H9 (cell line): ENCODE measurements at regions not wholly inside any gene's neighbourhood (a gene's known extent, or its start where the extent isn't known, plus 50 kb on each side); places are given as distances from the start of the nearest gene placed in this dataset.

Experiments used
- DNase-seq: peaks from one replicate; pipeline ENCODE4 v3.0.0-alpha.2; 2017
- H2AFZ ChIP-seq: one replicate; pipeline ENCODE4 v1.6.1; 2013; ENCODE audit warnings: mild to moderate bottlenecking, low read length, control low read depth, moderate library complexity
- H2AK5ac ChIP-seq: 2 replicates; pipeline ENCODE4 v1.6.1; 2013; ENCODE audit warnings: low read length, control low read depth, mixed read lengths; ENCODE audit not compliant: insufficient read length
- H2BK120ac ChIP-seq: one replicate; pipeline ENCODE4 v1.6.1; 2013; ENCODE audit warnings: low read depth, mild to moderate bottlenecking, low read length, control low read depth, inconsistent platforms; ENCODE audit not compliant: poor library complexity, severe bottlenecking
- H2BK12ac ChIP-seq: 2 replicates; pipeline ENCODE4 v1.6.1; 2013; ENCODE audit warnings: low read length, control low read depth, mixed read lengths, low read depth; ENCODE audit not compliant: insufficient read length
- H2BK15ac ChIP-seq: 2 replicates; pipeline ENCODE4 v1.6.1; 2013; ENCODE audit warnings: low read depth, low read length, control low read depth
- H2BK20ac ChIP-seq: one replicate; pipeline ENCODE4 v1.6.1; 2013; ENCODE audit warnings: low read depth, mild to moderate bottlenecking, low read length, control low read depth, inconsistent platforms; ENCODE audit not compliant: poor library complexity, severe bottlenecking
- H2BK5ac ChIP-seq: 2 replicates; pipeline ENCODE4 v1.6.1; 2013; ENCODE audit warnings: low read length, control low read depth, mixed read lengths; ENCODE audit not compliant: insufficient read length
- H3K14ac ChIP-seq: 2 replicates; pipeline ENCODE4 v1.6.1; 2013; ENCODE audit warnings: low read length, control low read depth; ENCODE audit not compliant: insufficient read depth
- H3K18ac ChIP-seq: 2 replicates; pipeline ENCODE4 v1.6.1; 2013; ENCODE audit warnings: low read depth, mild to moderate bottlenecking, mixed read lengths, low read length, control low read depth; ENCODE audit not compliant: insufficient read length
- H3K23ac ChIP-seq: 2 replicates; pipeline ENCODE4 v1.6.1; 2013; ENCODE audit warnings: low read length, control low read depth, mixed read lengths, low read depth; ENCODE audit not compliant: insufficient read length
- H3K23me2 ChIP-seq: 2 replicates; pipeline ENCODE4 v1.6.1; 2013; ENCODE audit warnings: low read depth, mild to moderate bottlenecking, mixed read lengths, low read length, control low read depth; ENCODE audit not compliant: insufficient read length, poor library complexity, severe bottlenecking
- H3K27ac ChIP-seq: 2 replicates; pipeline ENCODE4 v1.5.1; 2013; ENCODE audit warnings: low read length, control low read depth, mixed read lengths, low read depth; ENCODE audit not compliant: insufficient read length
- H3K27me3 ChIP-seq: 2 replicates; pipeline ENCODE4 v1.6.1; 2013; ENCODE audit warnings: low read length, control low read depth, inconsistent platforms; ENCODE audit not compliant: insufficient read depth
- H3K4ac ChIP-seq: 2 replicates; pipeline ENCODE4 v1.6.1; 2013; ENCODE audit warnings: low read depth, mild to moderate bottlenecking, control low read depth, inconsistent platforms, low read length, moderate library complexity
- H3K4me1 ChIP-seq: 2 replicates; pipeline ENCODE4 v1.6.1; 2013; ENCODE audit warnings: low read length, control low read depth, inconsistent platforms; ENCODE audit not compliant: insufficient read depth
- H3K4me2 ChIP-seq: 2 replicates; pipeline ENCODE4 v1.6.1; 2013; ENCODE audit warnings: low read length, control low read depth, mixed read lengths; ENCODE audit not compliant: insufficient read length, insufficient read depth
- H3K56ac ChIP-seq: 2 replicates; pipeline ENCODE4 v1.6.1; 2013; ENCODE audit warnings: low read depth, mild to moderate bottlenecking, mixed read lengths, low read length, control low read depth; ENCODE audit not compliant: insufficient read length
- H3K79me1 ChIP-seq: 2 replicates; pipeline ENCODE4 v1.6.1; 2013; ENCODE audit warnings: low read depth, mild to moderate bottlenecking, moderate library complexity, low read length, control low read depth, inconsistent platforms; ENCODE audit not compliant: insufficient read depth, poor library complexity, severe bottlenecking
- H3K79me2 ChIP-seq: 2 replicates; pipeline ENCODE4 v1.6.1; 2013; ENCODE audit warnings: low read length, control low read depth, inconsistent platforms; ENCODE audit not compliant: insufficient read depth
- H3K9ac ChIP-seq: 2 replicates; pipeline ENCODE4 v1.6.1; 2013; ENCODE audit warnings: low read length, control low read depth, mixed read lengths; ENCODE audit not compliant: insufficient read length; ENCODE audit errors: extremely low read depth
- H3K9me3 ChIP-seq: one replicate; pipeline ENCODE4 v1.6.1; 2013; ENCODE audit warnings: low read depth, low read length, inconsistent platforms; ENCODE audit not compliant: control insufficient read depth
- H3T11ph ChIP-seq: one replicate; pipeline ENCODE4 v1.6.1; 2013; ENCODE audit warnings: mild to moderate bottlenecking, low read length, control low read depth, inconsistent platforms
- H4K20me1 ChIP-seq: one replicate; pipeline ENCODE4 v1.6.1; 2013; ENCODE audit not compliant: control insufficient read depth, insufficient read length, insufficient read depth
- H4K5ac ChIP-seq: 2 replicates; pipeline ENCODE4 v1.6.1; 2013; ENCODE audit warnings: low read depth, mild to moderate bottlenecking, mixed read lengths, low read length, control low read depth; ENCODE audit not compliant: insufficient read length
- H4K8ac ChIP-seq: replicated peaks from 2 replicates; pipeline ENCODE4 v1.6.1; 2013; ENCODE audit warnings: low read length, control low read depth, mixed read lengths, low read depth; ENCODE audit not compliant: insufficient read length
- H4K91ac ChIP-seq: 2 replicates; pipeline ENCODE4 v1.6.1; 2013; ENCODE audit warnings: low read depth, mild to moderate bottlenecking, moderate library complexity, mixed read lengths, low read length, control low read depth; ENCODE audit not compliant: insufficient read length
- H3K27ac Mint-ChIP-seq, 3 experiments: 2 replicates in 2 of 3; 3 replicates in 1 of 3; pipeline ENCODE4 v1.8.0; 2020 to 2021; ENCODE audit warnings: mixed read lengths in 3 of 3, mild to moderate bottlenecking in 1 of 3, moderate library complexity in 1 of 3
- H3K27me3 Mint-ChIP-seq: 2 replicates; pipeline ENCODE4 v1.8.0; 2021; ENCODE audit warnings: low read depth, mild to moderate bottlenecking, moderate library complexity, mixed read lengths
- H3K36me3 Mint-ChIP-seq, 3 experiments: 2 replicates in 2 of 3; 3 replicates in 1 of 3; pipeline ENCODE4 v1.8.0; 2020 to 2021; ENCODE audit warnings: low read depth in 3 of 3, mixed read lengths in 3 of 3; ENCODE audit not compliant: insufficient read depth in 1 of 3
- H3K4me1 Mint-ChIP-seq, 2 experiments: 2 replicates each; pipeline ENCODE4 v1.8.0; 2020; ENCODE audit warnings: mixed read lengths in 2 of 2
- H3K4me3 Mint-ChIP-seq, 2 experiments: 2 replicates in 1 of 2; 3 replicates in 1 of 2; pipeline ENCODE4 v1.8.0; 2020 to 2021; ENCODE audit warnings: mild to moderate bottlenecking in 2 of 2, mixed read lengths in 2 of 2, moderate library complexity in 1 of 2
- H3K9me3 Mint-ChIP-seq, 2 experiments: 2 replicates in 1 of 2; 3 replicates in 1 of 2; pipeline ENCODE4 v1.8.0; 2020; ENCODE audit warnings: mild to moderate bottlenecking in 2 of 2, mixed read lengths in 2 of 2, moderate library complexity in 1 of 2
- WGBS: extraction: QIAGEN DNeasy Blood & Tissue Kit; methylation state at CpG from one replicate; pipeline ENCODE4 v1.1.7; 2013; ENCODE audit warnings: missing lambda C conversion rate, low lambda C conversion rate, mixed read lengths; ENCODE audit not compliant: insufficient read length; ENCODE audit errors: extremely low coverage; 5-methylcytosine and 5-hydroxymethylcytosine counted together
- TF ChIP-seq, protein P1 (sequence below): fragments of 200-600 bp; sonication (generic); conservative IDR thresholded peaks from 3 replicates; pipeline ENCODE4 v1.8.0; 2021; ENCODE audit warnings: antibody characterized with exemption, mild to moderate bottlenecking

DNA sequence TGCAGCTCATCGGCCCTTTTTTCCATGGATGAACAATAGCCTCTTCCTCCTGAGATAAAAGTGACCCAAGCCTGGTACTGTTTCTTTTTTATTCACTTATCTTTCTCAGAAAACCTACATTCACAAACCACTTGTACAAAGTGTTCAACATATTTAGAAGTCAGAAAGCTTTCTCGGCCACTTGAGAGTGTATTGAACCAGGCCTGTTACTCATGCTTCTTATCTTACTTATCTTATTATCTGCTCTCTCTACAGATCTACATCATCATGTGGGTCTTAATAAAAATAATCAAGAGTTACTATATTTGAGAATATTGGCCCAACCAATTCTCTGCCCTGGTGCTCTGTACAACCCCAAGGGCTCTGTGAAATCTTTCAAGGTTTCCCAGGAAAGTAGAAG lies 242.1 kb downstream of the MREG start:
- 0 out of 2 replicates have a peak, but pooled peaks cover 1% of the 10 kb centered on the region for H3K27me3 Mint-ChIP-seq
- Histone ChIP-seq H2BK20ac (no peak overlapping the region), H4K5ac (no peak overlapping the region), H3K56ac (no peak overlapping the region), H3K27me3 (no peaks in the 10 kb centered on the region), H2BK15ac (no peak overlapping the region), H4K8ac (no peak overlapping the region), H3K27ac (no peak overlapping the region), H3K4me2 (no peak overlapping the region), H2BK5ac (no peak overlapping the region), H3K23ac (no peak overlapping the region), H3K79me2 (no peaks in the 10 kb centered on the region), H3K9me3 (no peaks in the 10 kb centered on the region), H3K18ac (no peak overlapping the region), H4K91ac (no peak overlapping the region), H3K14ac (no peak overlapping the region), H3K4me1 (no peaks in the 10 kb centered on the region), H3T11ph (no peak overlapping the region), H2AFZ (no peak overlapping the region), H3K4ac (no peak overlapping the region), H2AK5ac (no peak overlapping the region), H2BK12ac (no peak overlapping the region), H3K23me2 (no peaks in the 10 kb centered on the region), H3K9ac (no peak overlapping the region), H2BK120ac (no peak overlapping the region), H3K79me1 (no peaks in the 10 kb centered on the region), H4K20me1 (no peaks in the 10 kb centered on the region)
- peaks cover 0 to 1% (median 0%) of the 10 kb centered on the region in 3 experiments; a peak in 1 of 7 replicates for H3K36me3 Mint-ChIP-seq
- peaks cover 0 to 4% of the 10 kb centered on the region in 2 experiments; a peak in 2 of 5 replicates for H3K9me3 Mint-ChIP-seq
- no peak for DNase-seq
- no peak overlapping the region for H3K27ac Mint-ChIP-seq
- H3K4me3 Mint-ChIP-seq, result no peak overlapping the region
- no CpG with 5 or more reads among the region's 2 CpGs for WGBS
- H3K4me1 Mint-ChIP-seq, result peaks cover 18 to 22% of the 10 kb centered on the region in 2 experiments
- TF ChIP-seq, protein P1, sequence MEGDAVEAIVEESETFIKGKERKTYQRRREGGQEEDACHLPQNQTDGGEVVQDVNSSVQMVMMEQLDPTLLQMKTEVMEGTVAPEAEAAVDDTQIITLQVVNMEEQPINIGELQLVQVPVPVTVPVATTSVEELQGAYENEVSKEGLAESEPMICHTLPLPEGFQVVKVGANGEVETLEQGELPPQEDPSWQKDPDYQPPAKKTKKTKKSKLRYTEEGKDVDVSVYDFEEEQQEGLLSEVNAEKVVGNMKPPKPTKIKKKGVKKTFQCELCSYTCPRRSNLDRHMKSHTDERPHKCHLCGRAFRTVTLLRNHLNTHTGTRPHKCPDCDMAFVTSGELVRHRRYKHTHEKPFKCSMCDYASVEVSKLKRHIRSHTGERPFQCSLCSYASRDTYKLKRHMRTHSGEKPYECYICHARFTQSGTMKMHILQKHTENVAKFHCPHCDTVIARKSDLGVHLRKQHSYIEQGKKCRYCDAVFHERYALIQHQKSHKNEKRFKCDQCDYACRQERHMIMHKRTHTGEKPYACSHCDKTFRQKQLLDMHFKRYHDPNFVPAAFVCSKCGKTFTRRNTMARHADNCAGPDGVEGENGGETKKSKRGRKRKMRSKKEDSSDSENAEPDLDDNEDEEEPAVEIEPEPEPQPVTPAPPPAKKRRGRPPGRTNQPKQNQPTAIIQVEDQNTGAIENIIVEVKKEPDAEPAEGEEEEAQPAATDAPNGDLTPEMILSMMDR, result no peak
